ENCODE measurements at regions not wholly inside any gene's neighbourhood (a gene's known extent, or its start where the extent isn't known, plus 50 kb on each side); places are given as distances from the start of the nearest gene placed in this dataset.
A peak's percentile ranks its signal among the peaks of the same experiment; 100 is the strongest.
"Not testable (repeated sequence)": the region's sequence is repeated elsewhere in the genome, so short reads cannot be mapped to it uniquely, and the experiment has no call there.

- no peak overlapping the region for H3K9ac ChIP-seq (ENCODE audit: insufficient read depth in 1 of 2, low read length in 2 of 2)
- peaks cover 0 to 6% (median 3%) of the 10 kb centered on the region in 3 donors for H3K27me3 ChIP-seq (ENCODE audit: control insufficient read depth in 3 of 3, insufficient read depth in 3 of 3, low read length in 2 of 3)
- H3K4me3 ChIP-seq, result no peak overlapping the region
- H3K36me3 ChIP-seq (ENCODE audit: control insufficient read depth in 4 of 4, insufficient read depth in 4 of 4, low read length in 4 of 4), result no peaks in the 10 kb centered on the region
- TF ChIP-seq CTCF (IDR thresholded peaks at IDR 0.05; ENCODE audit: control extremely low read depth, extremely low read depth), result no peak
- H3K27ac ChIP-seq (ENCODE audit: low read depth in 1 of 2, low read length in 1 of 2), result no peak overlapping the region
- WGBS, 2 donors, result 0 to 27% methylated on average over 6 to 52 of the region's 52 CpGs
- peaks cover 0 to 14% (median 0%) of the 10 kb centered on the region in 4 donors for H3K9me3 ChIP-seq (ENCODE audit: control insufficient read depth in 4 of 4, insufficient read depth in 3 of 4, low read length in 3 of 4)
- no peak for DNase-seq
- peaks cover 0 to 2% (median 0%) of the 10 kb centered on the region in 5 donors for H3K4me1 ChIP-seq (ENCODE audit: control insufficient read depth in 5 of 5, insufficient read depth in 5 of 5, low read length in 5 of 5)
- peak; percentile 47 for ATAC-seq (ENCODE audit: insufficient read depth, low FRiP score)
Measured at GRCh38 chrX:65406532-65406931, 128.1 kb downstream of the LAS1L start.

GRCh38 chrX:65392284-65392683 is 142.3 kb downstream of the LAS1L start:
- Histone ChIP-seq H3K4me3 (no peak overlapping the region), H3K36me3 (ENCODE audit: control insufficient read depth in 4 of 4, insufficient read depth in 4 of 4, low read length in 4 of 4) (no peaks in the 10 kb centered on the region), H3K27me3 (ENCODE audit: control insufficient read depth in 3 of 3, insufficient read depth in 3 of 3, low read length in 2 of 3) (no peaks in the 10 kb centered on the region), H3K27ac (ENCODE audit: low read depth in 1 of 2, low read length in 1 of 2) (no peak overlapping the region), H3K9me3 (ENCODE audit: control insufficient read depth in 4 of 4, insufficient read depth in 3 of 4, low read length in 3 of 4) (peaks cover 0 to 13% (median under 1%) of the 10 kb centered on the region in 4 donors), H3K9ac (ENCODE audit: insufficient read depth in 1 of 2, low read length in 2 of 2) (no peak overlapping the region), H3K4me1 (ENCODE audit: control insufficient read depth in 5 of 5, insufficient read depth in 5 of 5, low read length in 5 of 5) (no peaks in the 10 kb centered on the region)
- DNase-seq (no peak), ATAC-seq (ENCODE audit: insufficient read depth, low FRiP score) (no peak)
- TF ChIP-seq CTCF (IDR thresholded peaks at IDR 0.05; ENCODE audit: control extremely low read depth, extremely low read depth), result no peak
- WGBS, 2 donors, result 91 to 95% methylated on average over 11 to 21 of the region's 21 CpGs

GRCh38 chrX:65389120-65389519 is 145.5 kb downstream of the LAS1L start:
- not testable (repeated sequence) for DNase-seq; H3K9ac ChIP-seq (ENCODE audit: insufficient read depth in 1 of 2, low read length in 2 of 2); H3K27me3 ChIP-seq (ENCODE audit: control insufficient read depth in 3 of 3, insufficient read depth in 3 of 3, low read length in 2 of 3); ATAC-seq (ENCODE audit: insufficient read depth, low FRiP score); H3K4me1 ChIP-seq (ENCODE audit: control insufficient read depth in 5 of 5, insufficient read depth in 5 of 5, low read length in 5 of 5); H3K27ac ChIP-seq (ENCODE audit: low read depth in 1 of 2, low read length in 1 of 2); H3K4me3 ChIP-seq; H3K36me3 ChIP-seq (ENCODE audit: control insufficient read depth in 4 of 4, insufficient read depth in 4 of 4, low read length in 4 of 4)
- 92% methylated on average over 8 of the region's 8 CpGs for WGBS, 2 donors
- peaks cover 0 to 13% (median 3%) of the 10 kb centered on the region in 4 donors for H3K9me3 ChIP-seq (ENCODE audit: control insufficient read depth in 4 of 4, insufficient read depth in 3 of 4, low read length in 3 of 4)

Data from lung (tissue), 11 donors.